Brain microvascular endothelial cell (primary cell): ENCODE measurements at regions not wholly inside any gene's neighbourhood (a gene's known extent, or its start where the extent isn't known, plus 50 kb on each side); places are given as distances from the start of the nearest gene placed in this dataset.

Experiments used
- DNase-seq: peaks from one replicate; pipeline ENCODE4 v3.0.0-alpha.2; 2020
- H3K27ac ChIP-seq: fragments of 250-450 bp; sonication (Bioruptor Pico); 2 replicates; pipeline ENCODE4 v1.5.1; 2020; ENCODE audit warnings: mild to moderate bottlenecking, moderate library complexity
- H3K27me3 ChIP-seq: fragments of 250-450 bp; sonication (Bioruptor Pico); replicated peaks from 2 replicates; pipeline ENCODE4 v1.5.1; 2020; ENCODE audit warnings: mild to moderate bottlenecking
- H3K36me3 ChIP-seq: fragments of 250-450 bp; sonication (Bioruptor Pico); replicated peaks from 2 replicates; pipeline ENCODE4 v1.5.1; 2020; ENCODE audit warnings: mild to moderate bottlenecking
- H3K4me3 ChIP-seq: 2 replicates; pipeline ENCODE4 v1.5.1; 2011; ENCODE audit warnings: low read depth, mild to moderate bottlenecking, control low read depth, low read length, moderate library complexity
- CTCF ChIP-seq: IDR thresholded peaks from 2 replicates; pipeline ENCODE4 v1.5.1; 2011; ENCODE audit warnings: low read depth, mild to moderate bottlenecking, moderate library complexity, low read length, control low read depth, inconsistent platforms; ENCODE audit errors: missing control alignments
- in situ Hi-C: cut with HindIII; loops from 2 replicates; pipeline ENCODE4 v1.10.0; 2017; ENCODE audit warnings: low sequenced_read_pairs, low pct_ligation_motif_present

GRCh38 chr15:95822961-95823360, 507.5 kb upstream of the NR2F2 start:
- Histone ChIP-seq H3K27ac (no peak overlapping the region), H3K4me3 (no peak overlapping the region), H3K27me3 (no peaks in the 10 kb centered on the region), H3K36me3 (no peaks in the 10 kb centered on the region)
- TF ChIP-seq CTCF = no peak
- no peak for DNase-seq
- in situ Hi-C loops = no loop called here

- no peak for TF ChIP-seq CTCF
- Histone ChIP-seq H3K27me3 (no peaks in the 10 kb centered on the region), H3K4me3 (no peak overlapping the region), H3K36me3 (no peaks in the 10 kb centered on the region), H3K27ac (no peak overlapping the region)
- in situ Hi-C loops = no loop called here
- DNase-seq = no peak
Measured at GRCh38 chr15:95825208-95825607, 505.3 kb upstream of the NR2F2 start.

- Histone ChIP-seq H3K27ac (no peak overlapping the region), H3K36me3 (no peaks in the 10 kb centered on the region), H3K27me3 (no peaks in the 10 kb centered on the region), H3K4me3 (no peak overlapping the region)
- no peak for DNase-seq
- TF ChIP-seq CTCF = no peak
- in situ Hi-C loops = no loop called here
Measured at GRCh38 chr15:95825671-95826411, 504.7 kb upstream of the NR2F2 start.

GRCh38 chr15:95826412-95827195, 503.9 kb upstream of the NR2F2 start:
- no peak overlapping the region for H3K27ac ChIP-seq
- TF ChIP-seq CTCF = peak; percentile 44
- DNase-seq = no peak
- H3K36me3 ChIP-seq = no peaks in the 10 kb centered on the region
- in situ Hi-C loops = no loop called here
- H3K4me3 ChIP-seq = no peak overlapping the region
- H3K27me3 ChIP-seq = no peaks in the 10 kb centered on the region

GRCh38 chr15:95829062-95829461, 501.4 kb upstream of the NR2F2 start:
- H3K4me3 ChIP-seq = no peak overlapping the region
- H3K36me3 ChIP-seq = no peaks in the 10 kb centered on the region
- no peaks in the 10 kb centered on the region for H3K27me3 ChIP-seq
- TF ChIP-seq CTCF = no peak
- in situ Hi-C loops = no loop called here
- DNase-seq = no peak
- no peak overlapping the region for H3K27ac ChIP-seq
